PFSK-1 (cell line): ENCODE measurements at regions not wholly inside any gene's neighbourhood (a gene's known extent, or its start where the extent isn't known, plus 50 kb on each side); places are given as distances from the start of the nearest gene placed in this dataset.

Experiments
- POLR2AphosphoS5 ChIP-seq: IDR thresholded peaks from 2 replicates; pipeline ENCODE4 v1.6.1; 2012; ENCODE audit warnings: low read depth, mild to moderate bottlenecking, control low read depth, low read length, moderate library complexity
- SIN3A ChIP-seq: IDR thresholded peaks from 2 replicates; pipeline ENCODE4 v1.6.1; 2012; ENCODE audit warnings: mild to moderate bottlenecking, low read length, moderate library complexity, borderline replicate concordance; ENCODE audit not compliant: insufficient read depth
- TAF1 ChIP-seq: IDR thresholded peaks from 2 replicates; pipeline ENCODE4 v1.6.1; 2012; ENCODE audit warnings: low read length, control low read depth, borderline replicate concordance; ENCODE audit not compliant: insufficient read depth
- TF ChIP-seq, protein P1 (sequence below), 2 experiments: IDR thresholded peaks; 2 replicates each; pipeline versions ENCODE4 v1.6.1 to v1.8.0; 2011 to 2012; ENCODE audit warnings: low read depth in 2 of 2, low read length in 2 of 2, control low read depth in 1 of 2, inconsistent platforms in 1 of 2, mild to moderate bottlenecking in 1 of 2, moderate library complexity in 1 of 2; ENCODE audit not compliant: insufficient read depth in 1 of 2

DNA sequence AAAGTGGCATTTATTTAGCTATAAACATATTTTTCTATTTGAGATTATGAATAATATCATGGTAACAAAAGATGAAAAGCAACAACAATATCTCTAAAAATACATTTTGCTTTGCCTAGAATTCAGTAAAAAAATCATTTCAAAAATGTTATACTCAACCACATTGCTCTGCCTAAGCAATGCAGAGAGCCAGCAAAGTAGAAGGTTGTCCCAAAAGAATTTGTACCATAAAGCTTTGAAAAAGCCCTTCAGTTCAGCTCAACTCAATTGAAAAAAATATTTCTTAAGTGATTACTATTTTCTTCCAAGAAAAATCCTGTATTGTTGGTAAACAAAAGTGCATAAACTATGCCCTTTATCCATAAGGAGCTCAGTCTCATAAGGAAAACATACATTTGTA, 301.2 kb upstream of the ARSJ start:
- TF ChIP-seq POLR2AphosphoS5 (no peak), TAF1 (no peak), SIN3A (no peak)
- TF ChIP-seq, protein P1, sequence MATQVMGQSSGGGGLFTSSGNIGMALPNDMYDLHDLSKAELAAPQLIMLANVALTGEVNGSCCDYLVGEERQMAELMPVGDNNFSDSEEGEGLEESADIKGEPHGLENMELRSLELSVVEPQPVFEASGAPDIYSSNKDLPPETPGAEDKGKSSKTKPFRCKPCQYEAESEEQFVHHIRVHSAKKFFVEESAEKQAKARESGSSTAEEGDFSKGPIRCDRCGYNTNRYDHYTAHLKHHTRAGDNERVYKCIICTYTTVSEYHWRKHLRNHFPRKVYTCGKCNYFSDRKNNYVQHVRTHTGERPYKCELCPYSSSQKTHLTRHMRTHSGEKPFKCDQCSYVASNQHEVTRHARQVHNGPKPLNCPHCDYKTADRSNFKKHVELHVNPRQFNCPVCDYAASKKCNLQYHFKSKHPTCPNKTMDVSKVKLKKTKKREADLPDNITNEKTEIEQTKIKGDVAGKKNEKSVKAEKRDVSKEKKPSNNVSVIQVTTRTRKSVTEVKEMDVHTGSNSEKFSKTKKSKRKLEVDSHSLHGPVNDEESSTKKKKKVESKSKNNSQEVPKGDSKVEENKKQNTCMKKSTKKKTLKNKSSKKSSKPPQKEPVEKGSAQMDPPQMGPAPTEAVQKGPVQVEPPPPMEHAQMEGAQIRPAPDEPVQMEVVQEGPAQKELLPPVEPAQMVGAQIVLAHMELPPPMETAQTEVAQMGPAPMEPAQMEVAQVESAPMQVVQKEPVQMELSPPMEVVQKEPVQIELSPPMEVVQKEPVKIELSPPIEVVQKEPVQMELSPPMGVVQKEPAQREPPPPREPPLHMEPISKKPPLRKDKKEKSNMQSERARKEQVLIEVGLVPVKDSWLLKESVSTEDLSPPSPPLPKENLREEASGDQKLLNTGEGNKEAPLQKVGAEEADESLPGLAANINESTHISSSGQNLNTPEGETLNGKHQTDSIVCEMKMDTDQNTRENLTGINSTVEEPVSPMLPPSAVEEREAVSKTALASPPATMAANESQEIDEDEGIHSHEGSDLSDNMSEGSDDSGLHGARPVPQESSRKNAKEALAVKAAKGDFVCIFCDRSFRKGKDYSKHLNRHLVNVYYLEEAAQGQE (IDR thresholded peaks at IDR 0.05; ENCODE audit: insufficient read depth in 1 of 2, low read depth in 2 of 2, low read length in 2 of 2) = no peak
